Epithelial cell of esophagus (primary cell): ENCODE measurements at regions not wholly inside any gene's neighbourhood (a gene's known extent, or its start where the extent isn't known, plus 50 kb on each side); places are given as distances from the start of the nearest gene placed in this dataset.

Experiments
- DNase-seq: peaks from one replicate; pipeline ENCODE4 v3.0.0; 2010; ENCODE audit warnings: low read depth
- H3K4me3 ChIP-seq: 2 replicates; pipeline ENCODE4 v1.5.1; 2011; ENCODE audit warnings: mild to moderate bottlenecking, low read length, control low read depth
- TF ChIP-seq, protein P1 (sequence below): IDR thresholded peaks from 2 replicates; pipeline ENCODE4 v1.5.1; 2011; ENCODE audit warnings: low read depth, mild to moderate bottlenecking, low read length, control low read depth, inconsistent platforms; ENCODE audit not compliant: insufficient read depth; ENCODE audit errors: missing control alignments

DNA sequence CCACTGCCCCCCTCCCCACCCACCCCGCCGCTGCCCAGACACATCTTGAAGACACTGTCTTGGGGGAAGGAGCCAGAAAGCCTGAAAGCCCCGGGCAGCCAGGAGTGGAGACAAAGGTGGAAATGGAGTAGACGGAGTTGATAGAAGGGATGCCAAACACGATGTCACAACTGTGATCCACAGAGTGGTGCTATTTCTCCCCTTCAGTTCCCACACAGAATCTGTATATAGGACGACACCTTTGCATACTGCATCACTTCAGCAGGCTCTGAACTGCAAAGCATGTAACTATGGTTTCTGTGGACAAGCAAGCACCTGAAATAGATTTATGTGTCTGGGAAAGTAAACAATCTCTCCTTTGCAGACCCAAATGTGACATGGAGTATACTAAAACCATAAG is 56.4 kb upstream of the F13A1 start:
- no peak overlapping the region for H3K4me3 ChIP-seq
- TF ChIP-seq, protein P1, sequence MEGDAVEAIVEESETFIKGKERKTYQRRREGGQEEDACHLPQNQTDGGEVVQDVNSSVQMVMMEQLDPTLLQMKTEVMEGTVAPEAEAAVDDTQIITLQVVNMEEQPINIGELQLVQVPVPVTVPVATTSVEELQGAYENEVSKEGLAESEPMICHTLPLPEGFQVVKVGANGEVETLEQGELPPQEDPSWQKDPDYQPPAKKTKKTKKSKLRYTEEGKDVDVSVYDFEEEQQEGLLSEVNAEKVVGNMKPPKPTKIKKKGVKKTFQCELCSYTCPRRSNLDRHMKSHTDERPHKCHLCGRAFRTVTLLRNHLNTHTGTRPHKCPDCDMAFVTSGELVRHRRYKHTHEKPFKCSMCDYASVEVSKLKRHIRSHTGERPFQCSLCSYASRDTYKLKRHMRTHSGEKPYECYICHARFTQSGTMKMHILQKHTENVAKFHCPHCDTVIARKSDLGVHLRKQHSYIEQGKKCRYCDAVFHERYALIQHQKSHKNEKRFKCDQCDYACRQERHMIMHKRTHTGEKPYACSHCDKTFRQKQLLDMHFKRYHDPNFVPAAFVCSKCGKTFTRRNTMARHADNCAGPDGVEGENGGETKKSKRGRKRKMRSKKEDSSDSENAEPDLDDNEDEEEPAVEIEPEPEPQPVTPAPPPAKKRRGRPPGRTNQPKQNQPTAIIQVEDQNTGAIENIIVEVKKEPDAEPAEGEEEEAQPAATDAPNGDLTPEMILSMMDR = no peak
- DNase-seq = no peak

DNA sequence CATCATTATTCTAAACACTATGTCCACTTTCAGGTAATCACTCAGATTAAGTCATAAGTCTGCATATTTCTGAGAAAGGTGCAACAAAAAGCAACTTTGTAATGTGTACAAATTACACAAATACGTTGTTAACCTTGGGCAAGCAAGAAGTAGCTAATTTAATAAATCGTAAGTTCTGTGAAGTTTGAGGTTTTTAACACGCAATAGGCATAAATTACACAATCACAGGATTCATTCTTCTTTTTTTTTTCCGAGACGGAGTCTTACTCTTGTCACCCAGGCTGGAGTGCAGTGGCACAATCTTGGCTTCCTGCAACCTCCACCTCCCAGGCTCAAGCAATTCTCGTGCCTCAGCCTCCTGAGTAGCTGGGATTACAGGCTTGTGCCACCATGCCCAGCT is 57.2 kb upstream of the F13A1 start:
- DNase-seq = no peak
- H3K4me3 ChIP-seq = no peak overlapping the region
- TF ChIP-seq, protein P1 = no peak

GRCh38 chr6:6379573-6379972 is 59.1 kb upstream of the F13A1 start:
- no peak overlapping the region for H3K4me3 ChIP-seq
- DNase-seq = peak; percentile 9
- TF ChIP-seq, protein P1 = no peak

- no peak overlapping the region for H3K4me3 ChIP-seq
- no peak for DNase-seq
- TF ChIP-seq, protein P1 = no peak
Measured at GRCh38 chr6:6384520-6384919, 64.1 kb upstream of the F13A1 start.

GRCh38 chr6:6386010-6386409 is 65.5 kb upstream of the F13A1 start:
- TF ChIP-seq, protein P1 = no peak
- no peak overlapping the region for H3K4me3 ChIP-seq
- peak; percentile 68 for DNase-seq

GRCh38 chr6:6390849-6391602 is 70.6 kb upstream of the F13A1 start:
- no peak overlapping the region for H3K4me3 ChIP-seq
- no peak for DNase-seq
- TF ChIP-seq, protein P1 = no peak
